ENCODE measurements at regions not wholly inside any gene's neighbourhood (a gene's known extent, or its start where the extent isn't known, plus 50 kb on each side); places are given as distances from the start of the nearest gene placed in this dataset.
"Not testable (repeated sequence)": the region's sequence is repeated elsewhere in the genome, so short reads cannot be mapped to it uniquely, and the experiment has no call there.

- DNase-seq = no peak
These were observed 292.9 kb downstream of the THBS2 start for GRCh38 chr6:168960551-168961263.

- DNase-seq = no peak
These were observed 293.9 kb downstream of the THBS2 start for GRCh38 chr6:168959696-168960095.

- no peak for DNase-seq
These were observed 296.5 kb downstream of the THBS2 start for GRCh38 chr6:168956884-168957730.

- DNase-seq = no peak
These were observed 297.4 kb downstream of the THBS2 start for GRCh38 chr6:168956141-168956838.

- no peak for DNase-seq
These were observed 300.2 kb downstream of the THBS2 start for GRCh38 chr6:168953461-168953860.

- no peak for DNase-seq
These were observed 302.4 kb downstream of the THBS2 start for GRCh38 chr6:168951217-168951616.

GRCh38 chr6:168950858-168951214 is 302.8 kb downstream of the THBS2 start:
- DNase-seq = no peak

- DNase-seq = no peak
These were observed 303.4 kb downstream of the THBS2 start for GRCh38 chr6:168949981-168950857.

GRCh38 chr6:168948990-168949531 is 304.6 kb downstream of the THBS2 start:
- DNase-seq = no peak

- no peak for DNase-seq
These were observed 305.6 kb downstream of the THBS2 start for GRCh38 chr6:168948002-168948401.

- DNase-seq = no peak
These were observed 310.3 kb downstream of the THBS2 start for GRCh38 chr6:168943231-168943905.

- no peak for DNase-seq
These were observed 311.0 kb downstream of the THBS2 start for GRCh38 chr6:168942646-168943045.

- no peak for DNase-seq
These were observed 312.6 kb downstream of the THBS2 start for GRCh38 chr6:168941036-168941435.

GRCh38 chr6:168939796-168940195 is 313.9 kb downstream of the THBS2 start:
- DNase-seq = no peak

- no peak for DNase-seq
These were observed 314.6 kb downstream of the THBS2 start for GRCh38 chr6:168939041-168939440.

- no peak for DNase-seq
These were observed 315.1 kb downstream of the THBS2 start for GRCh38 chr6:168938546-168938945.

GRCh38 chr6:168937054-168937453 is 316.6 kb downstream of the THBS2 start:
- no peak for DNase-seq

GRCh38 chr6:168935628-168936010 is 318.0 kb downstream of the THBS2 start:
- no peak for DNase-seq

- DNase-seq = no peak
These were observed 318.7 kb downstream of the THBS2 start for GRCh38 chr6:168934660-168935627.

- not testable (repeated sequence) for DNase-seq
These were observed 321.5 kb downstream of the THBS2 start for GRCh38 chr6:168932171-168932570.

GRCh38 chr6:168931072-168931471 is 322.6 kb downstream of the THBS2 start:
- DNase-seq = not testable (repeated sequence)
